C4-2B (cell line): ENCODE measurements at regions not wholly inside any gene's neighbourhood (a gene's known extent, or its start where the extent isn't known, plus 50 kb on each side); places are given as distances from the start of the nearest gene placed in this dataset.

Source experiments
- ZFX ChIP-seq: fragments of 450-650 bp; IDR thresholded peaks from 2 replicates; pipeline ENCODE4 v1.6.1; 2017
- TF ChIP-seq, protein P1 (sequence below): fragments of 450-650 bp; conservative IDR thresholded peaks from 2 replicates; pipeline ENCODE4 v1.5.1; 2017; ENCODE audit warnings: mild to moderate bottlenecking

DNA sequence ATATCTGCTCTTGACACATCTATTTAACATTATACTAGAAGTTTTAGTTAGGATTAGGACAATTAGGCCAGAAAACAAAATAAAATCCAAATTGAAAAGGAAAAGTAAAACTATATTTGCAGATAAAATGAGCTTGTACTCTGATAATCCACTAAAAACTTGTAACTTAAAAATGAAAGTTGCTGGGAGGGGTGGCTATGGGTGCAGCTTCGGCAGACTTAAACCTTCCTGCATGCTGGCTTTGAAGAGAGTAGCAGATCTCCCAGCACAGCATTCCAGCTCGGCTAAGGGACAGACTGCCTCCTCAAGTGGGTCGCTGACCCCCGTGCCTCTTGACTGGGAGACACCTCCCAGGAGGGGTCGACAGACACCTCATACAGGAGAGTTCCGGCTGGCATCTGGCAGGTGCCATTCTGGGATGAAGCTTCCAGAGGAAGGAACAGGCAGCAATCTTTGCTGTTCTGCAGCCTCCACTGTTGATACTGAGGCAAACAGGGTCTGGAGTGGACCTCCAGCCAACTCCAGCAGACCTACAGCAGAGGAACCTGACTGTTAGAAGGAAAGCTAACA is 2379.9 kb downstream of the ARAP2 start:
- TF ChIP-seq, protein P1, sequence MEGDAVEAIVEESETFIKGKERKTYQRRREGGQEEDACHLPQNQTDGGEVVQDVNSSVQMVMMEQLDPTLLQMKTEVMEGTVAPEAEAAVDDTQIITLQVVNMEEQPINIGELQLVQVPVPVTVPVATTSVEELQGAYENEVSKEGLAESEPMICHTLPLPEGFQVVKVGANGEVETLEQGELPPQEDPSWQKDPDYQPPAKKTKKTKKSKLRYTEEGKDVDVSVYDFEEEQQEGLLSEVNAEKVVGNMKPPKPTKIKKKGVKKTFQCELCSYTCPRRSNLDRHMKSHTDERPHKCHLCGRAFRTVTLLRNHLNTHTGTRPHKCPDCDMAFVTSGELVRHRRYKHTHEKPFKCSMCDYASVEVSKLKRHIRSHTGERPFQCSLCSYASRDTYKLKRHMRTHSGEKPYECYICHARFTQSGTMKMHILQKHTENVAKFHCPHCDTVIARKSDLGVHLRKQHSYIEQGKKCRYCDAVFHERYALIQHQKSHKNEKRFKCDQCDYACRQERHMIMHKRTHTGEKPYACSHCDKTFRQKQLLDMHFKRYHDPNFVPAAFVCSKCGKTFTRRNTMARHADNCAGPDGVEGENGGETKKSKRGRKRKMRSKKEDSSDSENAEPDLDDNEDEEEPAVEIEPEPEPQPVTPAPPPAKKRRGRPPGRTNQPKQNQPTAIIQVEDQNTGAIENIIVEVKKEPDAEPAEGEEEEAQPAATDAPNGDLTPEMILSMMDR: no peak
- no peak for TF ChIP-seq ZFX
